Fibroblast of gingiva (primary cell): ENCODE measurements at regions not wholly inside any gene's neighbourhood (a gene's known extent, or its start where the extent isn't known, plus 50 kb on each side); places are given as distances from the start of the nearest gene placed in this dataset.

Experiments used
- DNase-seq: peaks from one replicate; pipeline ENCODE4 v3.0.0-alpha.2; 2011; ENCODE audit warnings: low read depth

DNA sequence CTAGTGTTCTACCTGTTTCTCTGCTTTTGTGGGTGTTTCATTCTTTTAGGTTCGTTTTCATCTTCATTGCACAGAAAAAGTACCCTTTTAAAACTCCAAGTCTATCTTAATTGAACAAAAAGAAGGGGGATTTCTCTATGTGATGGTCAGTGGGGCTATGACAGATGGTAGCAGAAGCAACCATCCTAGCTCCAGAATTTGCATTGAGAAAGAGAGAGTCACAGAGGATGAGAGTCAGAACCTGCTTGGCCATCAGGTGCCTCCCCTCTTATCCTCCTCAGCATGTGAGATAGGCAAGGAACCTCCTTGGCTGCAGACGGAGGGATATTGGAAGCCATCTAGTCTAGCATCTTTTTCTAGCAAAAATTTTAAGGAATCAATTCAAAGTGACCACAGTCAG lies 398.0 kb upstream of the DCC start:
- no peak for DNase-seq

DNA sequence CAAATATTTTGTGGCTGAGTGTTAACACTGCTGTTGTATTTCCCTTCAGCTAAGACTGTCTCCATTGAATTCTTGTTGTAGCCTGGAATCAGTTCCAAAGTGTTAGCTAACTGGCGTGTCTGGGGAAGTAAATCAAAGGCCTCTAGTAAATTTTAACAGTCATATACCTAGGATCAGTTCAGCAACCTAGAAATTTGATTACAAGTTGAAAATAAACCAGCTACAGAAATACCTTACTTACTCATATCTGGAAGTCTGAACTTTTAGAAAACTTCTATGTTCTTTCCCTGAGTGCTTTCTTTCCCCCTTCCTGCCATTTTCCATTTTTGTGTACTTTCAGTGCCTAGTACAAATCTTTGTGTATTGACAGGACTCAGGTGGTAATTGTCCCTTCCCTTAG lies 396.7 kb upstream of the DCC start:
- DNase-seq, result no peak

DNA sequence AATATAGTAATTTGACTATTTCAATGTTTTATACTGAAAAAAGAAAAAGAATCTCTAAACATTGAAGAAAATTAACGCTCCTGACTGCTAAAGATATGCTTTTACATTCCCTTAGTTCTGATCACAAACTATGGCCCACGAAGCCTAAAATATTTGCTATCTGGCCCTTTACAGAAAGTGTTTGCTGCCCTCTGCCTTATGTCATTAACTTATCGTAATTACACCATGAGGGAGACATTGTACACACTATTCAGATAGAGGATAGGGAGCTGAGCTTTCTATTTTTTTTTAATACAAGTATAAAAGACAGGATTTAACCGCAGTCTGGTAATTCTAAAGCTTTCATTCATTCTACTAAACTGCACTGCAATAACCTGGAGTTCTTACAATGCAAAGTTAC lies 393.1 kb upstream of the DCC start:
- no peak for DNase-seq

DNA sequence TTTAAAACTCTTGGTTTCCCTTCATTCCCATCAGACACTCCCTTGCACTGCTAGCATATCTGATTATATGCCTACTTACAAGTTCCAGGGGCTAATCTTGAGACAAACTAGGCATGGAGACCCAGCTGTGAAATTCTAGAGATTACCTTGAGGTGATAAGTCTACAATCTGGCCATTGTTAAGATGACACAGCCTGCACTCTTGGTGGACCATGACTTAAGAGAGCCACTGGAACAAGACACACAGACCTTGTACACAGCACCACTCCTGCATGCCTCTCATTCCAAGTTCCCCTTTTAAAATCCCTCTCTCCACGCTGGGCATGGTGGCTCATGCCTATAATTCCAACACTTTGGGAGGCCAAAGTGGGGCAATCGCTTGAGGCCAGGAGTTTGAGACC lies 387.2 kb upstream of the DCC start:
- DNase-seq, result no peak

DNA sequence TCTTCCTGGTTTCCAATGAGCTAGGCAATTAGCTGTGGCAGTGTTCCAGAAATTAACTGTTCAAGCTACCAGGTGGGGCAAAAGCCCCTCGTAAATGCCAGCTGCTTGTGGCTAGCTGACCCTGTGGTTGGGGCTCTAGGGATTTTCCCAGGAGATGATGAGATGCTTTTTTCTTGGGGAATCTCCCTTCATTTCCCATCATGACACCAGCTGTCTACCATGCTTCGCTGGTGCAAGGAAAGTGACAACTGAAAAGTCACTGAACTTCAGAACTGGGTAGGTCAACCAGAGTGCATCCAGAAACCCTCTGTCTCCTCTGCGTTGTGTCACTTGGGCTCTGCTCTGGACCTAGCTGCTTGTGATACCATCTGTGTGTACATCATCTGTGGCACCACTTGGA lies 386.5 kb upstream of the DCC start:
- no peak for DNase-seq

DNA sequence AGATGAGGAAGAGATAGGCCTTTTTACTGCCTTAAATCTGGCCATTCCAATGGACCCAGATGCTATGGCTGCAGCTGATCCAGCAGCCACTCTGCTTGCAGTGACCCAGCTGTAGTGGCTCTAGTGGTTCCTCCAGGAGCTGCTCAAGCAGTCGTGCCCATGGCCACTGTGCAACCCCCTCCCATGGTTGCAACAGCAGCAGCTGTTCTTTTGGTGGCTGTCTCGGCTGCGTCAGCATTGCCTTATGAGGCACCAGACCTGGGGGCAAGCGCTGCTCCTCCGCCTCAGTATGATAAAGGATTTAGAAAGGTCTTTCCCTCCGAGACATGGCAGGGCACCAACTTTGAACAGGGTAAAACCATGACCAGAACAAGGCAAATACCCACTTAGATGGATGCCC lies 384.9 kb upstream of the DCC start:
- DNase-seq, result no peak

DNA sequence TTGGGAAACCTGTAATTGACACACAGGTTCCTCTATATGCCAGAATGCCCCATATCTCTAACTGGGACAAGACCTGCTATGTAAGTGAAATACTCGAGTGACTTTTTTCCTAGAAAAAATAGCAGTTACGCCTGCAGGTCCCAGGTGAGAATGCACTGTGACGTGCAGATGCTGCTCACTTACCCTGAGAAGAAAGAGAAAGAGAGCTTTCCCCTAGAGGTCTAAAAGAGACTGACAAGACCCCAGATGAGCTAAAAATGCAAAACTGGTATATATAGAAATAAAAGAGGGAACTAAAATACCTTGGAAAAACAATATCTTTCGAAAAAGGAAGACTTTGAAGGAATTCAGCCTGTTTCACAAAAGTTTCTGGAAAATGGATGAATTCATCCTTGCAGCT lies 383.0 kb upstream of the DCC start:
- no peak for DNase-seq

DNA sequence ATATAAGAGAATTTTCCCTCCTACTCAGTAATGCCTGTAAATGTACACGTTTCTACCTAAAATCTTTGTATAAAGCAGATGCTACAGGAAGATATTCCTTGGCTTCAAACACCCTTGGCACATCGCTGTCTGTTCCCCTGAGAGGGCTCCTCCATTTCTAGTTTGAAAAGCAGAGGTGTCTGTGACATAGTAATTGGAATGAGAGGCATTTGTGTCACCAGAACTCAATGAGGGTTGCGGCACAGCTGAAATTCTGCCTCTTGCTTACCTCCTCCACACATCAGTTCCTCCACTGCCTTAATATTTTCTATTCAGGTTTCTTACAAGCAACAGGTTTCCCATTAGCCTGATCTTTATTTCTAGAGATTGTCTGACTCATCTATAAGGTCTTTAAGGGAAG lies 359.9 kb upstream of the DCC start:
- no peak for DNase-seq

DNA sequence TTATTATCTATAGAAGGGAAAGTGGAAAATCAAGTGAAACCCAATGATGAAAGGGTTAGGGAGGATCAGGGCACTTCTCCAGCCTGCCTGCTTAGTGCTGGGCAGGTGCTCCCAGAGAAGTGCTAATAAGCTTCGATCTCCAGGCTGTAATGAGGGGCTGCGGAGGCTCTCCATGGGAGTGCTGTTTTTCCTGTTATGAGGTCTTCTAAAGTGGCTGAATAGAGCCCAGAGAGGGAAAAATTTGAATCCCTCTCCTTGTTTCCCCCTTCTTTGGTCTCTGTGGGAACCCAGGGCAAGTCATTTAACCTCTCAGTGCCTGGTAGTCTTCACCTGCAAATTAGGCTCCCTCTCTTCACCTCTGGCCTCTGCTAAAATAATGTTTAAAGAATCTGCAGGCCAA lies 351.7 kb upstream of the DCC start:
- DNase-seq, result no peak

DNA sequence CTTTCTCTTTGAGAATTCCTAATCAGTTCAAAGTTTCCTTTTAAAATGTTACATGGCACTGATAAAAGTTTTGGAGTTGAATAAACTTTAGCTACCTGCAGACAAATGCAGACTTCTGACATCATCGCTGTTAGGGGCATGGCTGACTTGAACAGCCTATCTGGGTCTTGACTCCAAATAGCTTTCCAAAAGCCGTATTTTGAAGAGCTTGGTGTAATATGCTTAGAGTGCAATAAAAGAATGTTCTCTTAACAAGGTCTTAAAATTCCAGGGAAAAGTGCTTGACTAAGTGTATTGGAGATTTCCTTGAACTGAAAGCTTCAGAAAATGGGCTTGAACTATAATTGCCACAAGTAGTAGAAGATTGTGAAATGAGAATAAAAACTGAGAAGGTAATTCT lies 342.9 kb upstream of the DCC start:
- no peak for DNase-seq

DNA sequence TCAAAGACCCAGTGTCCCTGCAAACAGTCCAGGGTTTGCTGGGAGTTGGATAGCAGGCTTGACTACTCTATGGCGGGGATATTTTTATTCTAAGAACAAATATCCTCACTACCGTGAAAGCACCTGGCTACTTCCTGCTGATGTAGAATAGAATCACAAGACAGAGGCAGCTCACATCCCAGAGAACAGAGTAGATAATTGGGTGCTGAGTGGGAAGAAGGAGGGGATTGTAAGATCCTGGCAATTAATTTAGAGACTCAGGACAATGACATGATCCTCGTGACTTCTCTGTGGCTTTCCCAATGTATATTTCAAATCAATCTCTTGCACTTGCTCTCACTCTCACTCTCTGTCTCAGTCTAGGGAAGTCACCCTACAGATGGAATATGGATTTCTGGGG lies 341.9 kb upstream of the DCC start:
- DNase-seq, result no peak

DNA sequence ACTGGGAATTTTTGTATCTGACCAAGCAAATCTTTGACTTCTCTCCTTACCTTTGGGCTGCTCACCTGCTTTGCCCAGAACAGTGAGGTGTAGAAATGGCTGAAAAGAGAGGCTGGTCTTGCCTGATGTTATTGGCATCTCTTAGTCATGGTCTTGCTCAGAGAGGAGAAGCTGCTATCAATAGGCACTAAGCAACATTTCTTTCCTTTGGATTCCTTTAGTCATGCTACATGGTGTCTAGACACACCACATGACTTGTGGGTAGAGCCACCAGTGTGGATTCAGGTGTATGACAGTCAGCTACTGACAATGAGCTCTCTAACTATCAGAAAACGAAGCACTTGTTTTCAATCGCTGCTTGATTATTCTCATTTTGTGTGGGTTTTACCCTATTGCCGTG lies 341.3 kb upstream of the DCC start:
- no peak for DNase-seq

DNA sequence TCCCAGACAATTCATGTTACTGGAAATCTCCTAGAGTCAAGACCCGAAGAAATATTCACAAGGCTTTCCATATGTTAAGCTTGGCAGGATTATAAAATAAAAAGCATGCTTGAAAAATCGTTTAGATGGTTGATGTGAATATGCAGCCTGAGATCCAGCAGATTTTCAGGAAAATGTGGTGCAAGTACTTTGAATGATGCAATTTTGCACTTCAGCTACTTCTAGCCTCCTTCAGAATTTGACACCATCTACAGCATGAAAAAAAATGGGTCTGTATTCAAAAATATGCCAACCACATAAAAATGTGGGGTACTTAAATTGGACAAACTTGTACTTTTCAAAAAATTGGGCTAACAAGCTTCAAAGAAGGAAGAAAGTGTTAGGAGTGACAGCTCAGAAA lies 340.6 kb upstream of the DCC start:
- no peak for DNase-seq

DNA sequence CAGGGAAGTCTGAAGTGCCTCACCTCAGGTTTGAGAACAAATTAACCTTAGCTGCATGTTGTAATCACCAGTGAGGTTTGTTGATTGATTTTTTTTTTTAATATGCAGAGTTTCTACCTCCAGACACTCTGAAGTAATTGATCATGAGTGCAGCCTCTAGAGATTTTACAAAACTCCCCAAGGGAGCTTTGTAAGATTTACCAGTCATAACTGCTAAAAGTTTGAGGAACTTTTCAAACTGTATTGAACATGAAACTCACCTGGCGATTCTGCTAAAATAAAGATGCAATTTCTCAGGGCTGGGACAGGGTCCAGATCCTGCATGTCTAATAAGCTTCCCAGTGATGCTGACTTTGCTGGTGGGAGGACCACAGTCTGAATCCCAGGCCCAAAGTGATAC lies 339.6 kb upstream of the DCC start:
- DNase-seq, result no peak

DNA sequence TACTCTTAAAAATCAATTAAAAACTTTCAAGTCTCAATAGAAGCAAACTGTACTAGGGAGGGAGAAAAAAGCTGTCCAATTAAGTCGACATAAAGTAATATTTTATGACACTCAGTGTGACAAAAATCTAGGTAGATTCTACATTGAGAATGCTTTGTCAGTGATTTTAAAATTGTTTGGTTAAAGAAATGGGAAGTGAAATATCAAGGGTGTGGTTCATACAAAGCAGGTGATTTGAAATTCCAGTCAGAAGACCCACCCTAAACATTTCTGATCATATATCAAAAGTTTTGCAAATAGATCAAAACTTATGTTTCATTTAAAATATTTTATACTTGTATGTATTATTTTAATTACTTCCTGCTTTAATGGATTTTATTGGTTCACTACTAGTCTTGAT lies 338.9 kb upstream of the DCC start:
- no peak for DNase-seq

DNA sequence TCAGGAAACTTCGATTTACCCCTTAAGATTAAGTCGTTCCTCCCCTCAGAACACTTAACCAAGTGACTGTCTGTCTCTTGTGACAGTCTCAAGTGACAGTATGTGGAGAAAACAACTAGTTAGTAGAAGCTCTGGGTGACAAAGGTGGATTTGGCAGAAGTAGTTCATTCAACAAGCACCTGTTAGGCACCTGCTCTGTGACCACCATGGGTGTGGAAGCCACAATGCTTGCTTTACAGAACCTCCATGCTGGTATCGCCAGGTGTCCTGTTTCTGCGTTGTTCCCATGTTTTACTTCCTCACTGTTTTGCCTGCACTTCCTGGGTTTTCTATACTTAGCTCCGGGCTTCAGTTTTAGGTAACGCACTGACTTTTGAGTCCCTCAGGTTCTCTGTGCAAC lies 337.4 kb upstream of the DCC start:
- no peak for DNase-seq

DNA sequence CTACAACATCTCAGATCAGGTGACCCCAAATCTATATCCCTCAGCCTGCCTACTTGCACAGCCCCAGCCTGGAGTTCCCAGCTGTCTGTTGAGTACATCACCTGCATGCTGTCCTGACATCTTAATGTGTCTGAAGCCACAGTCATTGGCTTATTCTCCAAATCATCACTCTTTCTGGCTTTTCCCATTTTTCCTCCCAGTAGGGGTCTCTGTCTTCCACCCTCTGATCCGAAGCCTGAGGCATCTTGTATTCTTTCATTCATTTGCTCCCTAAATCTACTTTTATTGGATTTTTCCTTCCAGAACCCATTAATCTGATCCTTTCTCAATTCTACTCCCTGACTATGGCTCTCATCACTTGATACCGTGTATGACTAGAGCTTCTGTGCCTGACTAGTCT lies 332.9 kb upstream of the DCC start:
- DNase-seq, result no peak

DNA sequence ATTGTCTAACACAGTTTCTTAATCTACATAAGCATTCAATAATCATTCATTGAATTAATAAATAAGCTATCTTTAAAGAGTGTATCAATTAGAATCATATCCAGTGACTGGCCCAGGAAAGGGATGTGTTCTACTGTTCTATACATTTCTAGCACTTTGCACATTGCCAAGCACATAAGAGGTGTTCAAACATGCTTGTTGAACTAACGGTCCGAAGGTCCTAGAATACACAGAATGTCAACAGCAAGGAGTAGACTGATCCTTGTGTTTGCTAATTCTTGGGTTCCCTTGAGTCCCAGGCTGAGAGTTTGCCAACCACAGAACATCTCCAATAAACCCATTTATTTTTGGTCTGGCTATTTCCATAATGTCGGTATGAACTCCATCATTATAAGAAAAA lies 331.7 kb upstream of the DCC start:
- no peak for DNase-seq

DNA sequence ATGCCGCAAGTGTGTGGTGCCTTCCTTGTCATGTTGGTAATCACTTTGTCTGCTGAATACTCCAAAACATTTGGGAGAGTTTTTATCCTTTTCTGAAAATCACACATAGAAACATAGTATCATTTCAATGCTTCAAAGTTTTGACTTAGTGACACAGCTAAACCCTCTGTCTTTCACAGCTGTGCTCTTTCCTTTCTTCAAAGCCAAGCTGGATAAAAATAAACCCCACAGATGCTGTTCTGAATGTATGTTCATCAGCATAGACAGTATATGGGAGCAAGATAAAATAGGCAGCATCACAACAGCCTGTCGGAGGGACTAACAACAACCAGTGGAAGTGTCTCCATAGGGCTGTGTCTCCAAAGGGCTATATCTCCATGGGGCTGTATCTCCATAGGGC lies 331.3 kb upstream of the DCC start:
- DNase-seq, result no peak

DNA sequence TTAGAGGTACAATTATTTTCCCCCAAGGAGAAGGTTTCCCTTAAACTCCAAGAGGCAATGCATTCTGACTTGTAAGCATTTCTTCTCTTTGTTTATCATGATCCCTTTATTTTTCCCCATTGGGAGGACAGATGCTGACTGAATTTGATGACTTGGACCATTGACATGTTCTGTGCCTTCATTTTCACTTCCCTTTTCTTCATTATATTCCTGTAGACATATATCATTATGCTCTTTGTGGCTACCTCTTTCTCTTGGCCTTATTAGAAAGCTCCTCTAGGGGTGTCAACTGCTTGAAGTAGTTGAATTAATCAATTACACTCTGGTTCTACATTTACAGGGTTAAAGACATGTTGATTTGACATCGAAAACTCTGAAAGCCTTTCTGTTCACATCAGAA lies 330.0 kb upstream of the DCC start:
- DNase-seq, result no peak

DNA sequence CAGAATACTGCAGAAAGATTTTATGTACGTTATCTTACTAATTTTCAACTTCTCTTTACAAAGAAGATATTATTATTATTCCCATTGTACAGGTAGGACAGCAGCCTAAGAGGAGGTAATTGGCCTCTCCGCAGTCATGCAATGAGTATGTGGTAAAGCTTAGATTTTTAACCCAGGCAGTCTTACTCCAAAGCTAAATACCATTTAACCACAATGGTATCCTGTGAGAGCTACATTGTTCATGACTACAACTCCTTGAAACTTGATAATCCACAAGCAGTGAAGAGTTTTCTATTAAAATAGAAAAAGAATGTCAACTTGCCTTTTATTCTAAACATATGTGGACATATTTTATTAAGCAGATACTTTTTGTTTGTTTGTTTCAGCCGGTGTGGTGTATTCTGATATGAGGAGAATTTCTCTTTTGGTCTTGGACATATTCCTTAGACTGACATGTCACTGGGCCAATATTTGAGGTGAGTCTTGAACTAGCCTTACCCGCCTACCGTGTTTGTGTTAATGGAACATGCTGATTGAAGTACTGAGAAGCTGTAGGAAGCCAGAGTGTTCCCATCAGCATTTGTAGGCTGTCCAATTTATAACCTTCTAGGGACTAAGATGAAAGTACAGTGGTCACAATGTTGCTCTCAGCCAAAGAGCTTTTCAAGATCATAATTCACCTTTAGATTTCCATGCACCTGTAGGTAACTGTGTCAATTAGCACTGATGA lies 293.9 kb upstream of the DCC start:
- no peak for DNase-seq

DNA sequence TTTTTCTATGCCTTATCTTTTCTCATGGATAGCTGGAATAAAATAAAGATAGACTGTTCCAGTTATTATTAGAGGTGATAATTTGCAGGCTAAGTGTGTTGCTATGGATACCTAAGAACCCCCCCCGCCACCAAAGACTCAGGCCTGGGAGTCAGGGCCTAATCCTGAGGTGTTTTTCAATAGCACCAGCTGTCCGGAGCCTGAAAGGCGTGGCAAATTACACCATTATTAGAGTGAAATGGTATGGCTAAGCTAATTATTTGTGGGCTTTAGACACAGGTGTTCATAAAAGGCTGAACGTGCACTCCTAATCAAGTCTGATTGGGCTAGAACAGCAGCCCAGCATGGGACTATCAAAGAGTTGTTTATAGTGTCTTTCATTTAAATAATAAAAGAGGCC lies 293.2 kb upstream of the DCC start:
- no peak for DNase-seq

DNA sequence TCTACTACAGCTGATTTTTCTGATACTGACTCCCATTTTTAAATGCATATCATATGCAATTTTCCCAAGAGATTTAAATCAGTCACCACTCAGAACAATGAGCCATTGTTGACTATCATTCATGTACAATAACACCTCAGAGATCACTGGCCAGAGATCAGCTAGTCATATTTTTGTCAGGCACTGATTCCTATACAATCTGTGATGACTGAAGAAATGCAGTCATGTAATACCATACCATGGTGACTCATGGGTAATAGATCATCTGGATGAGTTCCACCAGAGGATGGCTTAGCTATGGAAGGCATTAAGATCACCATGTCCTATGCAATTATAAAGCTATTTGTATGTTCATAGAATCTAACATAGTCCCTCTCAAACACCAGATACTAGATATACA lies 285.7 kb upstream of the DCC start:
- no peak for DNase-seq

DNA sequence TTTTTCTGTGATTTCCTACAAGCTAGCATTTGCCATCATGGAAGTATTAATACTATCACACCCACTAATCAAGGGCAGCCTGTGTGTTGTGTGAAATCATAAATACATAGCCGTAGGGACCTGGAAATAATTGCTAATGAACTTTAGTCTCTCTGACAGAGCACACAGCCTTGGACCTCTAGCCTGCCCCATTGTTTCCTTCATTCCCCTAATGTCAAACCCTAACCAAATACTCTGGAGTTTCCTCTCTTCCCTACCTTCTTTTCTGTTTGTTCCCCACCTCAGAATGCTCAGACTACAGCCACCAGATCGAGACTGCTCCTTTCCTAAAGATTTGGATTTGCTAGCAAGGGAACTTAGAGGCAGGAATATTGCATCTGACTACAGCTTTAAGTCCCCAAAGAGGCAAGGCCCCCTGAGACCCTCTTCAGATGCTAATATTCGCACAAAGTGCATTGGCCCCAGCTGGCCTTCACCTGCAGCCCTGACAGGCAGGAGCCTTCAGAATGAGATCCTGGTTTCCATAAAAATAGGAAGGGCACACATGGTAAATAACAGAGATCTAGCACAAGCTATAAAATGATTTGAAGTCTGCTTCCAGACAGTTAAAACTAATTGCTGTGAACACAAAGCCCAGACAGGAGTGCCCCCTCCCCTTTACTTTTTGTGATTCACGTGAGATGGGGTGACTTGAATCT lies 279.2 kb upstream of the DCC start:
- DNase-seq, result no peak
